HG03521 (cell line): ENCODE measurements at regions not wholly inside any gene's neighbourhood (a gene's known extent, or its start where the extent isn't known, plus 50 kb on each side); places are given as distances from the start of the nearest gene placed in this dataset.

Source experiments
- ATAC-seq: cut with Tn5 transposase; IDR thresholded peaks from one replicate; pipeline ENCODE4 v1.9.1; 2021; ENCODE audit warnings: mild to moderate bottlenecking, moderate library complexity; ENCODE audit not compliant: unreplicated experiment

- no peak for ATAC-seq
These were observed 53.8 kb downstream of the ADM start for GRCh38 chr11:10358696-10359095.

- ATAC-seq: no peak
These were observed 54.3 kb downstream of the ADM start for GRCh38 chr11:10359171-10359570.

- no peak for ATAC-seq
These were observed 56.0 kb downstream of the ADM start for GRCh38 chr11:10360835-10361234.

GRCh38 chr11:10365045-10365444, 60.2 kb downstream of the ADM start:
- no peak for ATAC-seq

- peak; percentile 61 for ATAC-seq
These were observed 61.9 kb downstream of the ADM start for GRCh38 chr11:10366568-10367331.

- ATAC-seq: no peak
These were observed 67.2 kb downstream of the ADM start for GRCh38 chr11:10371926-10372641.

- no peak for ATAC-seq
These were observed 68.5 kb downstream of the ADM start for GRCh38 chr11:10373340-10373739.

- ATAC-seq: no peak
These were observed 69.1 kb downstream of the ADM start for GRCh38 chr11:10373929-10374328.

- ATAC-seq: no peak
These were observed 69.5 kb downstream of the ADM start for GRCh38 chr11:10374386-10374785.

- ATAC-seq: no peak
These were observed 70.6 kb downstream of the ADM start for GRCh38 chr11:10375280-10375971.

GRCh38 chr11:10376061-10376460, 71.2 kb downstream of the ADM start:
- no peak for ATAC-seq

GRCh38 chr11:10377183-10377582, 72.3 kb downstream of the ADM start:
- ATAC-seq: no peak

- no peak for ATAC-seq
These were observed 73.5 kb downstream of the ADM start for GRCh38 chr11:10378362-10378761.

GRCh38 chr11:10379022-10379421, 74.1 kb downstream of the ADM start:
- ATAC-seq: no peak

- no peak for ATAC-seq
These were observed 74.6 kb downstream of the ADM start for GRCh38 chr11:10379426-10379825.

GRCh38 chr11:10379871-10380568, 75.0 kb upstream of the AMPD3 start:
- ATAC-seq: no peak

- no peak for ATAC-seq
These were observed 74.1 kb upstream of the AMPD3 start for GRCh38 chr11:10380921-10381320.

GRCh38 chr11:10381736-10382135, 73.3 kb upstream of the AMPD3 start:
- no peak for ATAC-seq

GRCh38 chr11:10382518-10382917, 72.5 kb upstream of the AMPD3 start:
- no peak for ATAC-seq

- no peak for ATAC-seq
These were observed 69.4 kb upstream of the AMPD3 start for GRCh38 chr11:10385696-10386095.

- ATAC-seq: no peak
These were observed 68.7 kb upstream of the AMPD3 start for GRCh38 chr11:10386361-10386760.
